ENCODE measurements at regions not wholly inside any gene's neighbourhood (a gene's known extent, or its start where the extent isn't known, plus 50 kb on each side); places are given as distances from the start of the nearest gene placed in this dataset.
"Not testable (repeated sequence)": the region's sequence is repeated elsewhere in the genome, so short reads cannot be mapped to it uniquely, and the experiment has no call there.

DNA sequence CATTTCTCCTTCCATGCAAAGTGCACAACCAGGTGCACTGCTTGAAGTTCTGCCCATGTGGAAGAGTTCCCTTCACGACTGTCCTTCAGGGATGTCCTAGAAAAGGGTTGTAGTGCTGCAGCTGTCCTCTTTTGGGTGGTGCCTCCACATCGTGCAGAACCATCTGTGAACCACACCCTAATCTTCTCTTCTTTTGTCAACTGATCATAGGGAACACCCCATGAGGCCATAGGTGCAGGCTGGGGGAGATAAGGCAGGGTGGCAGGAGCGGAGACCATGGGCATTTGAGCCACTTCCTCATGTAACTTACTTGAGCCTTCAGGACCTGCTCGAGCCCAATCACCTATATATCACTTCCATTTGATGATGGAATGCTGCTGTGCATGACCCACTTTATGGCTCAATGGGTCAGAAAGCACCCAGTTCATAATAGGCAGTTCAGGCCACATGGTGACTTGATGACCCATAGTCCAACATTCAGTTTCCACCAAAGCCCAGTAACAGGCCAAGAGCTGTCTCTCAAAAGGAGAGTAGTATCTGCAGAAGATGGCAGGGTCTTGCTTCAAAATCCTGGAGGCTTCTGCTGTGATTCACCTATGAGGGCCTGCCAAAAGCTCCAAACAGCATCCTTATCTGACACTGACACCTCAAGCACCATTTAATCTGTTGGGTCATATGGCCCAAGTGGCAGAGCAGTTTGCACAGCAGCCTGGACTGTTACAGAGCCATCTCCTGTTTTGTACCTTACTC lies 84.7 kb upstream of the CYRIA start:
- no peak overlapping the region for H3K4me3 Mint-ChIP-seq
- H3K79me2 ChIP-seq (ENCODE audit: low read depth) = no peaks in the 10 kb centered on the region
- no peak overlapping the region for H3K4me3 ChIP-seq
- no peak overlapping the region for H3K27ac Mint-ChIP-seq
- no peaks in the 10 kb centered on the region for H3K4me1 Mint-ChIP-seq
- no peak overlapping the region for H2AFZ ChIP-seq (replicated peaks)
- peaks cover 3% of the 10 kb centered on the region for H3K9me3 Mint-ChIP-seq
- H3K9ac ChIP-seq = no peak overlapping the region
- no peak for TF ChIP-seq EZH2phosphoT487 (IDR thresholded peaks at IDR 0.05)
- TF ChIP-seq, protein P1, sequence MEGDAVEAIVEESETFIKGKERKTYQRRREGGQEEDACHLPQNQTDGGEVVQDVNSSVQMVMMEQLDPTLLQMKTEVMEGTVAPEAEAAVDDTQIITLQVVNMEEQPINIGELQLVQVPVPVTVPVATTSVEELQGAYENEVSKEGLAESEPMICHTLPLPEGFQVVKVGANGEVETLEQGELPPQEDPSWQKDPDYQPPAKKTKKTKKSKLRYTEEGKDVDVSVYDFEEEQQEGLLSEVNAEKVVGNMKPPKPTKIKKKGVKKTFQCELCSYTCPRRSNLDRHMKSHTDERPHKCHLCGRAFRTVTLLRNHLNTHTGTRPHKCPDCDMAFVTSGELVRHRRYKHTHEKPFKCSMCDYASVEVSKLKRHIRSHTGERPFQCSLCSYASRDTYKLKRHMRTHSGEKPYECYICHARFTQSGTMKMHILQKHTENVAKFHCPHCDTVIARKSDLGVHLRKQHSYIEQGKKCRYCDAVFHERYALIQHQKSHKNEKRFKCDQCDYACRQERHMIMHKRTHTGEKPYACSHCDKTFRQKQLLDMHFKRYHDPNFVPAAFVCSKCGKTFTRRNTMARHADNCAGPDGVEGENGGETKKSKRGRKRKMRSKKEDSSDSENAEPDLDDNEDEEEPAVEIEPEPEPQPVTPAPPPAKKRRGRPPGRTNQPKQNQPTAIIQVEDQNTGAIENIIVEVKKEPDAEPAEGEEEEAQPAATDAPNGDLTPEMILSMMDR (IDR thresholded peaks at IDR 0.05) = no peak
- TF ChIP-seq EZH2 (IDR thresholded peaks at IDR 0.05) = no peak
- no peaks in the 10 kb centered on the region for H4K20me1 ChIP-seq (ENCODE audit: low read depth)
- H3K36me3 ChIP-seq = no peaks in the 10 kb centered on the region
- no peaks in the 10 kb centered on the region for H3F3A ChIP-seq (ENCODE audit: low read depth)
- no peak overlapping the region for H3K27ac ChIP-seq
- no peak for DNase-seq (ENCODE audit: low spot score)
- H3K27me3 ChIP-seq = no peaks in the 10 kb centered on the region
- H3K4me2 ChIP-seq = no peak overlapping the region
- no peaks in the 10 kb centered on the region for H3K4me1 ChIP-seq
- no peaks in the 10 kb centered on the region for H3K36me3 Mint-ChIP-seq
- H3K9me3 ChIP-seq (ENCODE audit: low read depth) = no peaks in the 10 kb centered on the region
- peaks cover 3% of the 10 kb centered on the region for H3K27me3 Mint-ChIP-seq (ENCODE audit: insufficient read depth, low read depth)

DNA sequence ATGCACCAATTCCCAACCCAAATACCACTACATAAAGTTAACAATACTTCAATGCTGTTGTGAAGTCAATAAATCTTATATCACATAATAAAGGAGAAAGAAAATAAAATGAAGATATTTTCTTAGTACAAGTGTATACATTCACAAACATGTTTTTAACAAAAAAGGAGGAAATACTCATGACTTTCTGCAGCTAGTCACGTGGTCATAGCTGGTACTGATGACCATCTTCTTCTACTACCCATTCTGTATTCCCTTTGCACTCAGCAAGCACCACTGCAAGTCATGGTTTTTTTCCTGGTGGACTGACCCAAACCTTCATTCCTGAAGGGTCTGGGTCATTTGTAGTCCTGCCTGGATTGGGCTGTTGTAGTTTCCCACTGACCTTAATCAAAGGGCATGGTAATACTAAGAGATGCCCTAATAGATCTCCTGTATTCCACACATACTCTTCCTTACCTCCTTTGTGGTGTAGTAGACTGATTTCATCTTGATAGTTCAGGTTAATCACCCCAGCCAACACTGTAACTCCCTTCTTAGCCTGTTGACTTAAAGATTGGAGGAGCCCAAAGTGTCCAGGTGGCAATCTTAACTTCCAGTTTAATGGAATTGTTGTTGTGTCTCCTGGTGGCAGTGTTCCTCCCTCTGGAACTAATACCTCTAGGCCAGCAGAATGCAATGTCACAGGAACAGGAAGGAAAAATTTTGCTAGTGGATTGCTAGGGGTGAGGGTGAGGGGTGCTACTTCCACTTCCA lies 83.1 kb upstream of the CYRIA start:
- not testable (repeated sequence) for H3K36me3 ChIP-seq; H3K9me3 Mint-ChIP-seq; H3K4me3 Mint-ChIP-seq; H3K27ac ChIP-seq; DNase-seq (ENCODE audit: low spot score); H3K79me2 ChIP-seq (ENCODE audit: low read depth); H3K27me3 ChIP-seq; H3K9ac ChIP-seq; H3K27ac Mint-ChIP-seq; H3K36me3 Mint-ChIP-seq; H4K20me1 ChIP-seq (ENCODE audit: low read depth); H2AFZ ChIP-seq (replicated peaks); H3K4me3 ChIP-seq; H3K27me3 Mint-ChIP-seq (ENCODE audit: insufficient read depth, low read depth); H3K4me2 ChIP-seq; H3K4me1 ChIP-seq; H3K9me3 ChIP-seq (ENCODE audit: low read depth); H3K4me1 Mint-ChIP-seq; H3F3A ChIP-seq (ENCODE audit: low read depth)

DNA sequence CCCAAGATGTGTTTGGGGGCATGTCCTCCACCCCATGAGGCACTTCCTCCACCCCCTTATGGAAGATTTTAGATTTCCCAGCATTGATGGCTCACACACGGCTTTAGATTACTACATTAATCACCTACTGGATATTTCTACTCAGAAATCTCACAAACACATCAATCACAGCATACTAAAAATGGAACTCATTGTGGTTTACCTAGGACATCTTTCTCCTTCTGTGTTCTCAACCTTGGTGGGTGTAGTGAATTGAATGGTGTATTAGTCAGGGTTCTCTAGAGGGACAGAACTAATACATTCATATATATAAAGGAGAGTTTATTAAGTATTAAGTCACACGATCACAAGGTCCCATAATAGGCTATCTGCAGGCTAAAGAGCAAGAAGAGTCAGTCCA lies 82.1 kb upstream of the CYRIA start:
- Mint-ChIP-seq H3K27ac (no peak overlapping the region), H3K36me3 (no peaks in the 10 kb centered on the region), H3K4me1 (no peaks in the 10 kb centered on the region), H3K27me3 (ENCODE audit: insufficient read depth, low read depth) (no peaks in the 10 kb centered on the region), H3K4me3 (no peak overlapping the region), H3K9me3 (peaks cover 3% of the 10 kb centered on the region)
- DNase-seq (ENCODE audit: low spot score) = no peak
- Histone ChIP-seq H3K36me3 (no peaks in the 10 kb centered on the region), H3K27me3 (no peaks in the 10 kb centered on the region), H3K27ac (no peak overlapping the region), H3F3A (ENCODE audit: low read depth) (no peaks in the 10 kb centered on the region), H3K9ac (no peak overlapping the region), H2AFZ (replicated peaks) (no peak overlapping the region), H3K4me3 (no peak overlapping the region), H3K4me2 (no peak overlapping the region), H3K4me1 (no peaks in the 10 kb centered on the region), H3K9me3 (ENCODE audit: low read depth) (no peaks in the 10 kb centered on the region), H3K79me2 (ENCODE audit: low read depth) (no peaks in the 10 kb centered on the region), H4K20me1 (ENCODE audit: low read depth) (no peaks in the 10 kb centered on the region)
- TF ChIP-seq, protein P1 (IDR thresholded peaks at IDR 0.05) = no peak
- TF ChIP-seq EZH2phosphoT487 (IDR thresholded peaks at IDR 0.05) (no peak), EZH2 (IDR thresholded peaks at IDR 0.05) (no peak)

DNA sequence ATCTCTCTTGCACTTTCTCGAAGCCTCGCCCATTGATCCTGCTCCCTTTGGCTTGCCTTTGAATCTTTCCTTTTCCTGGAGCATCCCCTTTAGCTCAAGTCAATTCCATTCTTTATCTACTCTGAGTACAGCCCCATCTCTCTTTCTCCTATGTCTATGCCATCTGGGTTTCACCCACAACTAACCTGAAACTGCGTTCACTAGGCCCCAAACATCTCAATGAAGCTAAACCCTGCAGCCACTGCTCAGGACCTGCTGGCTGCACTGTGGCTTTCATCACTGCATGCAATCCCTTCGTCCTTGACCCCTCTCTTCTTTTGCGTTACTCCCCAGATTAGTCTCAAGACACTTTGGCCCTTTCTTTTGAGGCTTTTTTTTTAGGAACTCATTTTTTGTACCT lies 81.6 kb upstream of the CYRIA start:
- H3K9me3 ChIP-seq (ENCODE audit: low read depth) = no peaks in the 10 kb centered on the region
- H3K27me3 Mint-ChIP-seq (ENCODE audit: insufficient read depth, low read depth) = no peaks in the 10 kb centered on the region
- no peaks in the 10 kb centered on the region for H3K4me1 Mint-ChIP-seq
- no peak overlapping the region for H3K4me2 ChIP-seq
- no peaks in the 10 kb centered on the region for H3K79me2 ChIP-seq (ENCODE audit: low read depth)
- no peak overlapping the region for H3K4me3 ChIP-seq
- H3K36me3 Mint-ChIP-seq = no peaks in the 10 kb centered on the region
- no peak overlapping the region for H3K9ac ChIP-seq
- H3K27ac ChIP-seq = no peak overlapping the region
- H3K36me3 ChIP-seq = no peaks in the 10 kb centered on the region
- H2AFZ ChIP-seq (replicated peaks) = no peak overlapping the region
- no peaks in the 10 kb centered on the region for H4K20me1 ChIP-seq (ENCODE audit: low read depth)
- TF ChIP-seq EZH2 (IDR thresholded peaks at IDR 0.05) = no peak
- no peak for TF ChIP-seq EZH2phosphoT487 (IDR thresholded peaks at IDR 0.05)
- TF ChIP-seq, protein P1 (IDR thresholded peaks at IDR 0.05) = no peak
- no peak for DNase-seq (ENCODE audit: low spot score)
- H3K27ac Mint-ChIP-seq = no peak overlapping the region
- H3K4me1 ChIP-seq = no peaks in the 10 kb centered on the region
- no peaks in the 10 kb centered on the region for H3F3A ChIP-seq (ENCODE audit: low read depth)
- no peak overlapping the region for H3K4me3 Mint-ChIP-seq
- no peaks in the 10 kb centered on the region for H3K27me3 ChIP-seq
- no peaks in the 10 kb centered on the region for H3K9me3 Mint-ChIP-seq

All from neural progenitor cell (in vitro differentiated cells).